A549 (cell line): ENCODE measurements at regions not wholly inside any gene's neighbourhood (a gene's known extent, or its start where the extent isn't known, plus 50 kb on each side); places are given as distances from the start of the nearest gene placed in this dataset.

Experiments used
- ATAC-seq, 2 experiments: fragments of 200-7000 bp in 1 of 2; fragments of >200 bp in 1 of 2; cut with Nextera tagmentation in 1 of 2; cut with Tn5 transposase in 1 of 2; 3 replicates each; pipeline versions ENCODE4 v1.8.0 to v1.9.1; 2018 to 2020; ENCODE audit warnings: mild to moderate bottlenecking in 1 of 2, moderate library complexity in 1 of 2
- CTCF ChIA-PET: fragments of 300-600 bp; sonication (Branson Sonifier 250); formaldehyde crosslinking; extraction: SDS; loops from one replicate; lab custom pipeline; 2021; ENCODE audit warnings: antibody characterized with exemption, inconsistent platforms; lab: Yijun Ruan, JAX
- POLR2A ChIA-PET: fragments of 350-600 bp; formaldehyde crosslinking; extraction: SDS; loops from one replicate; lab custom pipeline; 2021; ENCODE audit warnings: antibody characterized with exemption, inconsistent platforms; lab: Yijun Ruan, JAX
- DNase-seq, 2 experiments: peaks; one replicate each; pipeline versions ENCODE4 v3.0.0 to v3.0.0-alpha.2; 2011 to 2016; ENCODE audit warnings: low read depth in 1 of 2, low spot score in 1 of 2
- FAIRE-seq: peaks from 2 replicates; lab custom pipeline; 2011; peaks lifted over from hg19 to GRCh38; lab: Jason Lieb, UNC
- H3K27ac ChIP-seq, 2 experiments: fragments of >200 bp; sonication (Bioruptor Twin); formaldehyde crosslinking; 3 replicates each; pipeline ENCODE4 v1.5.1; 2016 to 2017
- H3K4me1 ChIP-seq: fragments of >200 bp; sonication (Bioruptor Twin); formaldehyde crosslinking; 3 replicates; pipeline ENCODE4 v1.6.1; 2016
- H3K4me2 ChIP-seq: fragments of >200 bp; sonication (Bioruptor Twin); formaldehyde crosslinking; 3 replicates; pipeline ENCODE4 v1.6.1; 2016
- H3K4me3 ChIP-seq: fragments of >200 bp; sonication (Bioruptor Twin); formaldehyde crosslinking; 3 replicates; pipeline ENCODE4 v1.5.1; 2016
- H3K9me3 ChIP-seq: fragments of >200 bp; sonication (Bioruptor Twin); formaldehyde crosslinking; 3 replicates; pipeline ENCODE4 v1.6.1; 2016
- CBX2 ChIP-seq: fragments of 200-600 bp; sonication (generic); IDR thresholded peaks from 2 replicates; pipeline ENCODE4 v1.6.1; 2016; ENCODE audit warnings: low read depth, mild to moderate bottlenecking, borderline replicate concordance
- CEBPB ChIP-seq, 2 experiments: fragments of >200 bp in 1 of 2; sonication (Bioruptor Twin) in 1 of 2; formaldehyde crosslinking in 1 of 2; IDR thresholded peaks; 2 replicates each; pipeline ENCODE4 v1.6.1; 2012 to 2016
- CHD2 ChIP-seq: fragments of 150-350 bp; IDR thresholded peaks from 2 replicates; pipeline ENCODE4 v1.6.1; 2014; ENCODE audit warnings: low read length; ENCODE audit not compliant: partially characterized antibody
- CHD4 ChIP-seq: fragments of 200-600 bp; sonication (generic); IDR thresholded peaks from 2 replicates; pipeline ENCODE4 v1.6.1; 2016; ENCODE audit warnings: antibody characterized with exemption, mild to moderate bottlenecking, borderline replicate concordance
- CTCF ChIP-seq: fragments of >200 bp; sonication (Bioruptor Twin); formaldehyde crosslinking; IDR thresholded peaks from 3 replicates; pipeline ENCODE4 v1.5.1; 2016
- ESRRA ChIP-seq: fragments of 150-350 bp; IDR thresholded peaks from 2 replicates; pipeline ENCODE4 v1.6.1; 2014; ENCODE audit warnings: mild to moderate bottlenecking, low read length, borderline replicate concordance
- FOSB ChIP-seq: fragments of 250-450 bp; sonication (Bioruptor Pico); IDR thresholded peaks from 2 replicates; pipeline ENCODE4 v1.5.0; 2020; ENCODE audit warnings: mild to moderate bottlenecking, moderate library complexity
- FOXS1 ChIP-seq: fragments of 250-450 bp; sonication (Bioruptor Pico); IDR thresholded peaks from 2 replicates; pipeline ENCODE4 v1.5.0; 2020; ENCODE audit warnings: mild to moderate bottlenecking, moderate library complexity
- GATA3 ChIP-seq: IDR thresholded peaks from 2 replicates; pipeline ENCODE4 v1.6.1; 2012; ENCODE audit warnings: borderline replicate concordance
- HEYL ChIP-seq: fragments of 250-450 bp; sonication (Bioruptor Pico); IDR thresholded peaks from 2 replicates; pipeline ENCODE4 v1.8.0; 2021; ENCODE audit warnings: mild to moderate bottlenecking, moderate library complexity
- KDM5A ChIP-seq: fragments of 200-600 bp; sonication (generic); IDR thresholded peaks from 2 replicates; pipeline ENCODE4 v1.6.1; 2016; ENCODE audit warnings: antibody characterized with exemption, mild to moderate bottlenecking
- MAX ChIP-seq: IDR thresholded peaks from 2 replicates; pipeline ENCODE4 v1.6.1; 2012
- NFE2L2 ChIP-seq: fragments of 150-350 bp; conservative IDR thresholded peaks from 2 replicates; pipeline ENCODE4 v1.6.1; 2014; ENCODE audit warnings: low read length
- PHF8 ChIP-seq: fragments of 200-600 bp; sonication (generic); IDR thresholded peaks from 2 replicates; pipeline ENCODE4 v1.6.1; 2016; ENCODE audit warnings: low read depth, mild to moderate bottlenecking, antibody characterized with exemption, moderate library complexity, borderline replicate concordance
- POLR2A ChIP-seq: IDR thresholded peaks from 2 replicates; pipeline ENCODE4 v1.6.1; 2012; ENCODE audit warnings: mild to moderate bottlenecking, low read length
- POLR2AphosphoS2 ChIP-seq: conservative IDR thresholded peaks from 2 replicates; pipeline ENCODE4 v1.6.1; 2012; ENCODE audit warnings: low read length, improper control_type of control experiment, inconsistent platforms
- RFX5 ChIP-seq: fragments of 450-650 bp; IDR thresholded peaks from 2 replicates; pipeline ENCODE4 v1.7.1; 2014; ENCODE audit warnings: antibody characterized with exemption, mild to moderate bottlenecking, moderate library complexity
- TFCP2L1 ChIP-seq: fragments of 250-450 bp; sonication (Bioruptor Pico); IDR thresholded peaks from 2 replicates; pipeline ENCODE4 v1.5.0; 2021; ENCODE audit warnings: mild to moderate bottlenecking
- ZSCAN20 ChIP-seq: fragments of 250-450 bp; sonication (Bioruptor Pico); IDR thresholded peaks from 2 replicates; pipeline ENCODE4 v1.8.0; 2022; ENCODE audit warnings: mild to moderate bottlenecking, moderate library complexity
- WGBS: methylation state at CpG from one replicate; pipeline ENCODE4 v1.1.6; 2017; ENCODE audit errors: missing lambda C conversion rate; 5-methylcytosine and 5-hydroxymethylcytosine counted together
- TF ChIP-seq, protein P1 (sequence below): fragments of >200 bp; sonication (Bioruptor Twin); formaldehyde crosslinking; IDR thresholded peaks from 2 replicates; pipeline ENCODE4 v1.6.1; 2016

GRCh38 chr2:200761266-200761665 is 50.4 kb upstream of the BZW1 start:
- 8% methylated on average over 1 of the region's 1 CpG for WGBS
- DNase-seq = no peak
- TF ChIP-seq FOXS1 (CRISPR knock-in tag) = no peak
- TF ChIP-seq, protein P1, sequence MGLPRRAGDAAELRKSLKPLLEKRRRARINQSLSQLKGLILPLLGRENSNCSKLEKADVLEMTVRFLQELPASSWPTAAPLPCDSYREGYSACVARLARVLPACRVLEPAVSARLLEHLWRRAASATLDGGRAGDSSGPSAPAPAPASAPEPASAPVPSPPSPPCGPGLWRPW = no peak
- TF ChIP-seq TFCP2L1 (CRISPR knock-in tag) = no peak
- TF ChIP-seq RFX5 = no peak
- no peak for TF ChIP-seq PHF8
- TF ChIP-seq CHD2 = no peak
- no peak for TF ChIP-seq CEBPB (IDR thresholded peaks at IDR 0.05)
- no peak for TF ChIP-seq CHD4
- TF ChIP-seq POLR2AphosphoS2 = no peak
- no peak for TF ChIP-seq HEYL
- no peak for TF ChIP-seq MAX
- TF ChIP-seq FOSB (CRISPR knock-in tag) = no peak
- no peak for TF ChIP-seq ZSCAN20 (CRISPR knock-in tag)
- no peak for TF ChIP-seq CBX2
- no peak for TF ChIP-seq CTCF
- TF ChIP-seq POLR2A = no peak
- TF ChIP-seq ESRRA = no peak
- no peak for TF ChIP-seq KDM5A
- no peak for TF ChIP-seq GATA3
- TF ChIP-seq NFE2L2 = no peak
- Histone ChIP-seq H3K4me1 (peaks cover 78% of the 10 kb centered on the region), H3K27ac (peak overlapping the region; percentile 46 to 64), H3K9me3 (no peaks in the 10 kb centered on the region), H3K4me2 (peak overlapping the region; percentile 31; the same call in 2 of the 3 replicates), H3K4me3 (no peak overlapping the region)
- ChIA-PET POLR2A (interaction anchor here (1.0 to 1.1 kb wide), 2 partner anchors 49 to 50 kb away, joined by 3 read pairs; partner anchors contain the start of gene BZW1), CTCF (interaction anchor here (0.9 to 2.0 kb wide), 6 partner anchors 13 to 49 kb away, joined by 3 to 6 read pairs (median 4); no protein-coding TSS in a partner anchor)
- FAIRE-seq = no peak
- ATAC-seq = no peak
